Hepatocyte (in vitro differentiated cells): ENCODE measurements at regions not wholly inside any gene's neighbourhood (a gene's known extent, or its start where the extent isn't known, plus 50 kb on each side); places are given as distances from the start of the nearest gene placed in this dataset.
"Not testable (repeated sequence)": the region's sequence is repeated elsewhere in the genome, so short reads cannot be mapped to it uniquely, and the experiment has no call there.

ENCODE experiments used
- DNase-seq: peaks from one replicate; pipeline ENCODE4 v3.0.0-alpha.2; 2016; ENCODE audit warnings: low spot score
- H2AFZ ChIP-seq: fragments of 200-600 bp; sonication (generic); 2 replicates; pipeline ENCODE4 v1.6.0; 2016; ENCODE audit warnings: antibody characterized with exemption, mild to moderate bottlenecking
- H3K27ac ChIP-seq: fragments of 200-600 bp; sonication (generic); 2 replicates; pipeline ENCODE4 v1.5.1; 2016; ENCODE audit warnings: mild to moderate bottlenecking
- H3K27me3 ChIP-seq: fragments of 200-600 bp; sonication (generic); 2 replicates; pipeline ENCODE4 v1.6.1; 2016
- H3K36me3 ChIP-seq: fragments of 200-600 bp; sonication (generic); replicated peaks from 2 replicates; pipeline ENCODE4 v1.5.1; 2016; ENCODE audit warnings: low read depth; ENCODE audit not compliant: insufficient read depth
- H3K4me1 ChIP-seq: fragments of 200-600 bp; sonication (generic); 2 replicates; pipeline ENCODE4 v1.5.1; 2016; ENCODE audit warnings: mild to moderate bottlenecking, moderate library complexity; ENCODE audit not compliant: insufficient read depth
- H3K4me2 ChIP-seq: fragments of 200-600 bp; sonication (generic); 2 replicates; pipeline ENCODE4 v1.6.0; 2016
- H3K4me3 ChIP-seq: fragments of 200-600 bp; sonication (generic); 2 replicates; pipeline ENCODE4 v1.5.1; 2016; ENCODE audit warnings: mild to moderate bottlenecking
- H3K79me2 ChIP-seq: fragments of 200-600 bp; sonication (generic); 2 replicates; pipeline ENCODE4 v1.6.0; 2017; ENCODE audit warnings: mild to moderate bottlenecking
- H3K9me2 ChIP-seq: fragments of 200-600 bp; sonication (generic); replicated peaks from 2 replicates; pipeline ENCODE4 v1.6.0; 2017; ENCODE audit warnings: mild to moderate bottlenecking; ENCODE audit not compliant: insufficient read depth
- H3K9me3 ChIP-seq: fragments of 200-600 bp; sonication (generic); 2 replicates; pipeline ENCODE4 v1.5.1; 2016; ENCODE audit warnings: low read depth, mild to moderate bottlenecking
- H4K20me1 ChIP-seq: fragments of 200-600 bp; sonication (generic); 2 replicates; pipeline ENCODE4 v1.6.0; 2016; ENCODE audit warnings: mild to moderate bottlenecking; ENCODE audit not compliant: insufficient read depth, poor library complexity, severe bottlenecking
- EZH2 ChIP-seq: fragments of 200-600 bp; sonication (generic); IDR thresholded peaks from 2 replicates; pipeline ENCODE4 v1.6.1; 2016; ENCODE audit warnings: antibody characterized with exemption, mild to moderate bottlenecking, borderline replicate concordance
- EZH2phosphoT487 ChIP-seq: fragments of 200-600 bp; sonication (generic); IDR thresholded peaks from one replicate; pipeline ENCODE4 v1.6.1; 2018; ENCODE audit warnings: antibody characterized with exemption, mild to moderate bottlenecking, low read depth, moderate library complexity; ENCODE audit not compliant: unreplicated experiment, severe bottlenecking
- WGBS: methylation state at CpG from one replicate; pipeline ENCODE4 v1.1.6; 2016; ENCODE audit warnings: low lambda C conversion rate; ENCODE audit errors: missing lambda C conversion rate; 5-methylcytosine and 5-hydroxymethylcytosine counted together
- TF ChIP-seq, protein P1 (sequence below): fragments of 200-600 bp; sonication (generic); IDR thresholded peaks from 2 replicates; pipeline ENCODE4 v1.5.1; 2016; ENCODE audit warnings: antibody characterized with exemption, mild to moderate bottlenecking; ENCODE audit not compliant: poor library complexity

DNA sequence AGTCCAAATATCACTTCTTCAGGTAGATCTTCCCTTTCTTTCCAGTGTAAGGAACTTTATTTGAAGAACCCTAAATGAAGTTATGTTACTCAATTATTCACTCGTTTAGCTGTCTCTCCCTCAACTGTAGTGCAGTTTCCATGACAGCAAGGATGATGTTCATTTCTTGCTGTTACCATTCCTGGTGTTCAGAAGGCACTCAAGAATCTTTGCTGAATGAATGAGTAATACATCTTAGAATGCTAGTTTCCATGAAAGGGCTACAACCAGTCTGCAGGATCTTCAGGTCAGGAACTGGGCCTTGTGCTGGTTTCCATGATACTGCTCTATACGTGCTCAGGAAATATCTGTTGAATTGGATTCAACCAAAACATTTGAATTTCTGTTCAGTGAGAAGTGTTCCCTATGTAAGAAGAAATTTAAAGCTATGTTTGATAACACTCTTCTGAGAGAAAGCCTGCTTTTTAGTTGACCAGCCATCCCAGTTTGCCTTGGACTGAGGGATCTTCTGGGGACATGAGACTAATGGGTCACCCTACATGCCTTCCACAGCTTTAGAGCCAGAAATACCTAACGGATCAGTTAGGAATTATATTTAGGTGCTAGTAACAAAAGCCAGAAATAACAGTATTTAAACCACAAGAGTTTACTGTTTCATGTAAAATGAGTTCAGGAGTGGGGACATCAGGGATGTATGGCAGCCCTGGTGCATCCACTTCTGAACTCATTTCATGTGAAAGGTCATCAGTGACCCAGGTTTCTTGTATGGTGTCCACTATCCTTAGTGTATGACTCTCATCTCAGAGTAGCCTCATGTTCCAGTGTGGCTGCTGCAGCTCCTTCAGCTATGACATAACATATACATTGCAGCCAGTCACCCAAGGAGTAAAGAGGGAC is 500.1 kb upstream of the SGCD start:
- Histone ChIP-seq H3K36me3 (no peaks in the 10 kb centered on the region), H3K9me2 (no peaks in the 10 kb centered on the region), H3K4me3 (no peak overlapping the region), H4K20me1 (no peaks in the 10 kb centered on the region), H3K9me3 (no peaks in the 10 kb centered on the region), H3K4me1 (no peaks in the 10 kb centered on the region), H3K27me3 (no peaks in the 10 kb centered on the region), H3K4me2 (no peak overlapping the region), H3K27ac (no peak overlapping the region), H3K79me2 (no peaks in the 10 kb centered on the region), H2AFZ (no peak overlapping the region)
- 87% methylated on average over 3 of the region's 3 CpGs for WGBS
- no peak for DNase-seq
- TF ChIP-seq, protein P1, sequence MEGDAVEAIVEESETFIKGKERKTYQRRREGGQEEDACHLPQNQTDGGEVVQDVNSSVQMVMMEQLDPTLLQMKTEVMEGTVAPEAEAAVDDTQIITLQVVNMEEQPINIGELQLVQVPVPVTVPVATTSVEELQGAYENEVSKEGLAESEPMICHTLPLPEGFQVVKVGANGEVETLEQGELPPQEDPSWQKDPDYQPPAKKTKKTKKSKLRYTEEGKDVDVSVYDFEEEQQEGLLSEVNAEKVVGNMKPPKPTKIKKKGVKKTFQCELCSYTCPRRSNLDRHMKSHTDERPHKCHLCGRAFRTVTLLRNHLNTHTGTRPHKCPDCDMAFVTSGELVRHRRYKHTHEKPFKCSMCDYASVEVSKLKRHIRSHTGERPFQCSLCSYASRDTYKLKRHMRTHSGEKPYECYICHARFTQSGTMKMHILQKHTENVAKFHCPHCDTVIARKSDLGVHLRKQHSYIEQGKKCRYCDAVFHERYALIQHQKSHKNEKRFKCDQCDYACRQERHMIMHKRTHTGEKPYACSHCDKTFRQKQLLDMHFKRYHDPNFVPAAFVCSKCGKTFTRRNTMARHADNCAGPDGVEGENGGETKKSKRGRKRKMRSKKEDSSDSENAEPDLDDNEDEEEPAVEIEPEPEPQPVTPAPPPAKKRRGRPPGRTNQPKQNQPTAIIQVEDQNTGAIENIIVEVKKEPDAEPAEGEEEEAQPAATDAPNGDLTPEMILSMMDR = no peak

DNA sequence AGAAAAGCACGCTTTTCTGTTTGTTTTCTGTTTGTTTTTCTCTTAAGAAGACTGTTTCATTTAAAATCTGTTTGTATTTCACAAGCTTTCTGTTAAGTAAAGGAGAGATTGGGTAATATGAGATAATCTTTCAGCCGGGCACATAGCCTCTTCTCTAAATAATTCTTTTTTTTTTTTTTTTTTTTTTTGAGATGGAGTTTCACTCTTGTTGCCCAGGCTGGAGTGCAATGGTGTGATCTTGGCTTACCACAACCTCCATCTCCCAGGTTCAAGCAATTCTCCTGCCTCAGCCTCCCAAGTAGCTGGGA is 499.5 kb upstream of the SGCD start:
- H3K4me1 ChIP-seq, H2AFZ ChIP-seq, H3K4me2 ChIP-seq, DNase-seq, H3K9me2 ChIP-seq, H3K4me3 ChIP-seq, H3K9me3 ChIP-seq, H3K79me2 ChIP-seq, H3K27me3 ChIP-seq, H3K36me3 ChIP-seq, H4K20me1 ChIP-seq, H3K27ac ChIP-seq: not testable (repeated sequence)
- 73% methylated on average over 2 of the region's 2 CpGs for WGBS

DNA sequence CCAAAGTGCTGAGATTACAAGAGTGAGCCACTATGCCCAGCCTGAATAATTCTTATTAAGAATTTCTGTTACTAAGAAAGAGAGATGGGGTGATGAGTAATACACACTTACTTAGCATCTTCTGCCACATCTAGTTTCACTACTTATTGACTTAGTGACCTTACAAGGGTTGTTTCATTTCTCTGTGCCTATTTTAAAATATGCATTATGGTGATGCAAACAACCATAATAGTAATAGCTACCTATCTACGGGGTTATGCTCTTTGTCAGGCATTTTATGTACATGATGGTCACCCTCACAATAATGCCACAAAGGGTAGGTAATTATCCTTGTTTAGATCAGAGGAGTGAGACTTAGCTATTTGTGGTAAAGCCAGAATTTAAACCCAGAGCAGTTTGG is 499.0 kb upstream of the SGCD start:
- Histone ChIP-seq H3K9me3 (no peaks in the 10 kb centered on the region), H3K27ac (no peak overlapping the region), H4K20me1 (no peaks in the 10 kb centered on the region), H3K27me3 (no peaks in the 10 kb centered on the region), H3K36me3 (no peaks in the 10 kb centered on the region), H3K9me2 (no peaks in the 10 kb centered on the region), H3K79me2 (no peaks in the 10 kb centered on the region), H2AFZ (no peak overlapping the region), H3K4me1 (no peaks in the 10 kb centered on the region), H3K4me2 (no peak overlapping the region), H3K4me3 (no peak overlapping the region)
- no peak for TF ChIP-seq EZH2phosphoT487
- no peak for TF ChIP-seq EZH2
- TF ChIP-seq, protein P1 = no peak
- WGBS = 85% methylated on average over 1 of the region's 1 CpG
- DNase-seq = no peak

DNA sequence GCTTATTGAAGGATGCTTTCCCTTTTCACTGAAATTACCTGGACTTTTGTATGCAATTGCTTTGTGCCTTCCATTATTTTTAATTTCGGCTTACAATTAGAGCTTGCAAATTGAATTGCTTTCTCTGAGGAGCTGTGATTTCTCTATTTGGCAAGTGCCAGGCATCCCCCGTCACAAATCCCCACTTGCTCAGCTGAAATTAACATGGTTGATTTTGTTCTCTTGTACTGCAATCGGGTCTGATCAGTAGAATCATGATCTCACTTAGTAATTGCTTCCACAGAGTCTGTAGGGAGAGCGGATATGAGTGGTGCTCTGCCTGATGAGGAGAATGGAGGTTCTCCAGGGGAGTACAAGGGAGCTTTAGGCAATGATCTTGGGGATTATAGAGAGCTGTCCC is 495.5 kb upstream of the SGCD start:
- H2AFZ ChIP-seq = no peak overlapping the region
- no peaks in the 10 kb centered on the region for H3K9me3 ChIP-seq
- H3K9me2 ChIP-seq = no peaks in the 10 kb centered on the region
- H3K79me2 ChIP-seq = no peaks in the 10 kb centered on the region
- WGBS = 73% methylated on average over 4 of the region's 4 CpGs
- no peak overlapping the region for H3K27ac ChIP-seq
- no peak for DNase-seq
- H3K4me1 ChIP-seq = no peaks in the 10 kb centered on the region
- H3K27me3 ChIP-seq = no peaks in the 10 kb centered on the region
- no peak overlapping the region for H3K4me2 ChIP-seq
- TF ChIP-seq, protein P1 = no peak
- TF ChIP-seq EZH2 = no peak
- TF ChIP-seq EZH2phosphoT487 = no peak
- no peaks in the 10 kb centered on the region for H3K36me3 ChIP-seq
- H4K20me1 ChIP-seq = no peaks in the 10 kb centered on the region
- no peak overlapping the region for H3K4me3 ChIP-seq
